RWPE2 (cell line): ENCODE measurements at regions not wholly inside any gene's neighbourhood (a gene's known extent, or its start where the extent isn't known, plus 50 kb on each side); places are given as distances from the start of the nearest gene placed in this dataset.

ENCODE experiments used
- ATAC-seq: fragments of 200-7000 bp; cut with Tn5 transposase; 3 replicates; pipeline ENCODE4 v1.9.1; 2021; ENCODE audit warnings: low read depth
- DNase-seq: peaks from one replicate; pipeline ENCODE4 v3.0.0-alpha.2; 2020; ENCODE audit warnings: low spot score
- H3K27ac ChIP-seq: fragments of 450-650 bp; 2 replicates; pipeline ENCODE4 v1.5.1; 2017; ENCODE audit warnings: mild to moderate bottlenecking; ENCODE audit not compliant: poor library complexity, severe bottlenecking
- H3K27me3 ChIP-seq: fragments of 250-450 bp; sonication (Bioruptor Pico); 2 replicates; pipeline ENCODE4 v1.5.1; 2021; ENCODE audit warnings: mild to moderate bottlenecking, moderate library complexity; ENCODE audit not compliant: insufficient read depth, poor library complexity, severe bottlenecking
- H3K36me3 ChIP-seq: fragments of 250-450 bp; sonication (Bioruptor Pico); 2 replicates; pipeline ENCODE4 v1.5.1; 2020; ENCODE audit warnings: low read depth, mild to moderate bottlenecking, moderate library complexity
- H3K4me1 ChIP-seq: fragments of 250-450 bp; sonication (Bioruptor Pico); 2 replicates; pipeline ENCODE4 v1.5.1; 2021; ENCODE audit warnings: mild to moderate bottlenecking, moderate library complexity; ENCODE audit not compliant: insufficient read depth, poor library complexity, severe bottlenecking
- H3K4me3 ChIP-seq: fragments of 250-450 bp; sonication (Bioruptor Pico); 2 replicates; pipeline ENCODE4 v1.5.1; 2021; ENCODE audit warnings: mild to moderate bottlenecking, moderate library complexity; ENCODE audit not compliant: severe bottlenecking
- H3K9me3 ChIP-seq: fragments of 250-450 bp; sonication (Bioruptor Pico); 2 replicates; pipeline ENCODE4 v1.5.1; 2021; ENCODE audit warnings: mild to moderate bottlenecking, moderate library complexity; ENCODE audit not compliant: severe bottlenecking
- TF ChIP-seq, protein P1 (sequence below): fragments of 450-650 bp; IDR thresholded peaks from one replicate; pipeline ENCODE4 v1.5.1; 2017; ENCODE audit warnings: mild to moderate bottlenecking, moderate library complexity; ENCODE audit not compliant: poor library complexity, severe bottlenecking

DNA sequence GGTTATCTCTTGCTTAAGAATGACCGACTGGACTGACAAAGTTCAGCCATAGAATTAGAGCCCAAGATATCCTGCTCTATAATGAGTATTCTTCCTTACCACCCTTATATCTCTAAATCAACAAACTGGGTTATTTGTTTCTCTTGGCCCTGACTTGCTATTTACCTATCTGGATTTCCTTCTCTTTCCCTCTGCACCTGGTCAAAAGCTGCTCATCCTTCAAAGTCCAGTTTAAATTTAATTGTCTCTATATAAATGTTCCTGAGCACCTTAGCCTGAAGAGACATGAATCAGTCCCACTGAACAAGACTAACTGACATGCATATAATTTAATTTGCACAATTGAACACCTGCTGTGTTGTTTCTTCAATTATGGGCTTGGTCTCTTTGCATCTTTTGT lies 127.1 kb upstream of the KCNJ15 start:
- no peak for DNase-seq
- Histone ChIP-seq H3K27me3 (no peaks in the 10 kb centered on the region), H3K27ac (no peak overlapping the region), H3K9me3 (no peaks in the 10 kb centered on the region), H3K36me3 (no peaks in the 10 kb centered on the region), H3K4me1 (no peaks in the 10 kb centered on the region), H3K4me3 (no peak overlapping the region)
- TF ChIP-seq, protein P1, sequence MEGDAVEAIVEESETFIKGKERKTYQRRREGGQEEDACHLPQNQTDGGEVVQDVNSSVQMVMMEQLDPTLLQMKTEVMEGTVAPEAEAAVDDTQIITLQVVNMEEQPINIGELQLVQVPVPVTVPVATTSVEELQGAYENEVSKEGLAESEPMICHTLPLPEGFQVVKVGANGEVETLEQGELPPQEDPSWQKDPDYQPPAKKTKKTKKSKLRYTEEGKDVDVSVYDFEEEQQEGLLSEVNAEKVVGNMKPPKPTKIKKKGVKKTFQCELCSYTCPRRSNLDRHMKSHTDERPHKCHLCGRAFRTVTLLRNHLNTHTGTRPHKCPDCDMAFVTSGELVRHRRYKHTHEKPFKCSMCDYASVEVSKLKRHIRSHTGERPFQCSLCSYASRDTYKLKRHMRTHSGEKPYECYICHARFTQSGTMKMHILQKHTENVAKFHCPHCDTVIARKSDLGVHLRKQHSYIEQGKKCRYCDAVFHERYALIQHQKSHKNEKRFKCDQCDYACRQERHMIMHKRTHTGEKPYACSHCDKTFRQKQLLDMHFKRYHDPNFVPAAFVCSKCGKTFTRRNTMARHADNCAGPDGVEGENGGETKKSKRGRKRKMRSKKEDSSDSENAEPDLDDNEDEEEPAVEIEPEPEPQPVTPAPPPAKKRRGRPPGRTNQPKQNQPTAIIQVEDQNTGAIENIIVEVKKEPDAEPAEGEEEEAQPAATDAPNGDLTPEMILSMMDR, result no peak
- ATAC-seq, result no peak

DNA sequence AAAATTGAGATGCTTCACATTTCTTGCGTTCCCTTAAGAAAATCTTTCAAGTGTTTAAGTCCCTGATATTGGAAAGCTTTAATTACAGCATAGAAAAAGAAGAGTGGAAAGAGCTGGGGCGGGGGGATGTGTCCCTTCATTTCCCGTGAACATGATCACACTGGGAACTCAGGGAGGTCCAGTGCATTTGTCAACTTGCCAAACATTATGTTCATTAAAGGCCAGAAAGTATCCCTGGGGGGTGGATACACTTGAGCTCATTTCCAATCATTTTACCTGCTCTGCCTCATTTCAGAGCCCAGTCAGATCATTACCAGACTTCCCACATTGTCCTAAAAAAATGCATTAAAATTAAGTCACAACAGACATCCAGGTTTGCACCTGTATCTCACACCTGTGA lies 123.6 kb upstream of the KCNJ15 start:
- H3K27ac ChIP-seq, result no peak overlapping the region

DNA sequence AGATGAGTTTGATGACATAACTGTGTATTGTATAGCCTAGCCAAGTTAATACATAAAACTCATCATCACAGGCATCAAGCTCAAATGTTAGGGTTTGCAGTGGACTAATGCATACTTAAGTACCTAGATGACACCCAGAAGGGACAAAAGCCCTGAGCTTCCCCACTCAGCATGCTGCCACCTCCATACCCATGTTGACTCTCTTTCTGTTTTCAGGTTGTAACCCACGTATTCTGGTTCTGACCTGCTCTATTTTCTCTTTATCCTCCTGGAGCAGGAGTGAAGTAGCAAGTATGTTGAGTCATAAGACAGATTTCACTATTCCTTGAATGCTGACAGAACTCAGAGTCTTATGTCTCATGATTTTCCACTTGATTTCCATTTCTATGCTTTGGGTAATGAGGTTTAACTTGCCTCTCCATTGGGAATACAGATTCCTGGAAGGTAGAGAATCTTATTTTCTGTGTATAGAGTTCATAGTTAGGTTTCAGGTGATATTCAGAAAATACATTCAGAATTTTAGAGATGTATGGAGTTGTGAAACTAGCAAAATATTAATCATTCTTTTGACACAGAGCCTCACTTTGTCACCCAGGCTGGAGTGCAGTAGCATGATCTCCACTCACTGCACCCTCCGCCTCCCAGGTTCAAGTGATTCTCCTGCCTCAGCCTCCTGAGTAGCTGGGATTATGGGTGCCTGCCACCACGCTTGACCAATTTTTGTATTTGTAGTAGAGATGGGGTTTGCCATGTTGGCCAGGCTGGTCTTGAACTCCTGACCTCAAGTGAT lies 122.5 kb upstream of the KCNJ15 start:
- H3K4me3 ChIP-seq, result no peak overlapping the region
- H3K27me3 ChIP-seq, result no peaks in the 10 kb centered on the region
- ATAC-seq (no peak), DNase-seq (no peak)
- TF ChIP-seq, protein P1, result no peak
- no peaks in the 10 kb centered on the region for H3K36me3 ChIP-seq
- H3K27ac ChIP-seq, result no peak overlapping the region
- H3K9me3 ChIP-seq, result no peaks in the 10 kb centered on the region
- H3K4me1 ChIP-seq, result peaks cover 36% of the 10 kb centered on the region

More for the DNA sequence above, 123.6 kb upstream of the KCNJ15 start:
- Histone ChIP-seq H3K9me3 (no peaks in the 10 kb centered on the region), H3K27me3 (no peaks in the 10 kb centered on the region), H3K36me3 (no peaks in the 10 kb centered on the region), H3K4me1 (peaks cover 26% of the 10 kb centered on the region), H3K4me3 (no peak overlapping the region)
- TF ChIP-seq, protein P1, result no peak
- no peak for DNase-seq
- ATAC-seq, result no peak

DNA sequence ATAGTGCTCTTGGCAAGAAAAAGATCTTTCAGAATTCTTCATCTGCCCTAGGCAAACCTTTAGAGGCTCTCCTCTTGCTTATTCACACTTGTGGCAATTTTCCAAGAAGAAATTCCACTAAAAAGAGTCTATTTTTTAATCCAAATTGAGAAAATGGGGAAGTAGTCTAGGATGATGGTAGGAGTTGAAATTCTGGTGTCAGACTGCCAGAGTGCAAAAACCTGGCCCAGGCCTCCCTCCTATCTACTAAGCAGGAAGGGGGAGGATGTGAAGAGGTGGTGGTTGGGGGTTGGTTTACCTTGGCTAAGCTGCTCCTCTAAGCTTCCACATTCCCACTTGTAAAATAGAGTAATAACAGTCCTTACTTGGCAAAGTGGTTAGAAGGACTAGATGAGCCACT lies 120.6 kb upstream of the KCNJ15 start:
- Histone ChIP-seq H3K36me3 (no peaks in the 10 kb centered on the region), H3K4me3 (no peak overlapping the region), H3K9me3 (no peaks in the 10 kb centered on the region), H3K27ac (peak overlapping the region; percentile 98), H3K27me3 (no peaks in the 10 kb centered on the region), H3K4me1 (peaks cover 54% of the 10 kb centered on the region)
- no peak for DNase-seq
- TF ChIP-seq, protein P1, result no peak
- ATAC-seq, result peak; percentile 50
